ENCODE measurements at regions not wholly inside any gene's neighbourhood (a gene's known extent, or its start where the extent isn't known, plus 50 kb on each side); places are given as distances from the start of the nearest gene placed in this dataset.

DNA sequence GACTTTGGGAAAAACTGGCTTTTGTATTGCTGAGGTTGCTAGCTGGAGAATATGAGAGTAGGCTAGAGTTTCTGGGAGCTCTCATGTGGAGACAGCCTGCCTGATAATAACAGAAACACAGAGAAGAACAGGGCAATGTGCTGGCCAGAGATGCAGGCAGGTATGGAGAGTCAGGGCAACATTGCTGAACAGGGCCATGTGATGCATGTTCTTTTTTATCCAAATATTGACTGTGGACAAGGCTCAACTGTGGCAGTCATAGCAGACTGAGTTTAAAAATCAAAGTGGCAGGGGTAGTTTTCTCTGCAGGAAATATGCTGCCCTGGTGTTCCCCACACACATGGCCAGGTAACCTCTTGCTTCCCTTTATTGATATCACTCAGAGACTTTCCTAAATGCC is 381.1 kb downstream of the RASEF start:
- TF ChIP-seq POLR2AphosphoS5 (IDR thresholded peaks at IDR 0.05) (no peak), POLR2A (IDR thresholded peaks at IDR 0.05) (no peak)
